Mesodermal cell (in vitro differentiated cells): ENCODE measurements at regions not wholly inside any gene's neighbourhood (a gene's known extent, or its start where the extent isn't known, plus 50 kb on each side); places are given as distances from the start of the nearest gene placed in this dataset.
A peak's percentile ranks its signal among the peaks of the same experiment; 100 is the strongest.

ENCODE experiments used
- H3K27ac ChIP-seq: 2 replicates; pipeline ENCODE4 v1.7.0; 2013; ENCODE audit warnings: mild to moderate bottlenecking, low read depth, low read length, moderate library complexity; ENCODE audit not compliant: severe bottlenecking
- H3K36me3 ChIP-seq: 2 replicates; pipeline ENCODE4 v1.7.1; 2013; ENCODE audit warnings: mild to moderate bottlenecking, low read length, moderate library complexity; ENCODE audit not compliant: control insufficient read depth, insufficient read depth
- H3K4me1 ChIP-seq: one replicate; pipeline ENCODE4 v1.7.1; 2013; ENCODE audit warnings: mild to moderate bottlenecking, low read length; ENCODE audit not compliant: insufficient read depth, control insufficient read depth, poor library complexity, severe bottlenecking
- H3K4me3 ChIP-seq: 2 replicates; pipeline ENCODE4 v1.7.0; 2013; ENCODE audit warnings: low read length, control low read depth, mild to moderate bottlenecking; ENCODE audit not compliant: insufficient read depth, poor library complexity, severe bottlenecking; ENCODE audit errors: extremely low read depth
- H3K9me3 ChIP-seq: 2 replicates; pipeline ENCODE4 v1.7.1; 2013; ENCODE audit warnings: mild to moderate bottlenecking, low read length, moderate library complexity; ENCODE audit not compliant: control insufficient read depth
- WGBS, 2 experiments: methylation state at CpG; one replicate each; pipeline ENCODE4 v1.1.5; 2013; ENCODE audit warnings: missing lambda C conversion rate in 2 of 2; ENCODE audit not compliant: insufficient coverage in 2 of 2; 5-methylcytosine and 5-hydroxymethylcytosine counted together

- peaks cover 6% of the 10 kb centered on the region for H3K4me1 ChIP-seq
- 89 to 90% methylated on average over 3 to 4 of the region's 4 CpGs for WGBS, 2 experiments
Observed at GRCh38 chr15:60093273-60094067, 89.4 kb downstream of the FOXB1 start.

GRCh38 chr15:60095711-60096110 is 91.6 kb downstream of the FOXB1 start:
- 79 to 95% methylated on average over 2 of the region's 2 CpGs for WGBS, 2 experiments

More at GRCh38 chr15:60093273-60094067, 89.4 kb downstream of the FOXB1 start:
- H3K27ac ChIP-seq: no peak overlapping the region
- H3K36me3 ChIP-seq: no peaks in the 10 kb centered on the region
- H3K9me3 ChIP-seq: peaks cover 6% of the 10 kb centered on the region
- H3K4me3 ChIP-seq: no peak overlapping the region

GRCh38 chr15:60096157-60096556 is 92.0 kb downstream of the FOXB1 start:
- WGBS, 2 experiments: 82 to 95% methylated on average over 2 of the region's 4 CpGs
- peaks cover 6% of the 10 kb centered on the region for H3K9me3 ChIP-seq

More at GRCh38 chr15:60095711-60096110, 91.6 kb downstream of the FOXB1 start:
- Histone ChIP-seq H3K9me3 (peaks cover 6% of the 10 kb centered on the region), H3K4me1 (peaks cover 6% of the 10 kb centered on the region), H3K27ac (peak overlapping the region; percentile 69), H3K4me3 (no peak overlapping the region), H3K36me3 (no peaks in the 10 kb centered on the region)

GRCh38 chr15:60101416-60101815 is 97.3 kb downstream of the FOXB1 start:
- WGBS, 2 experiments: 94 to 100% methylated on average over 4 of the region's 4 CpGs
- no peak overlapping the region for H3K4me3 ChIP-seq
- H3K36me3 ChIP-seq: no peaks in the 10 kb centered on the region
- no peaks in the 10 kb centered on the region for H3K4me1 ChIP-seq
- H3K9me3 ChIP-seq: peaks cover 6% of the 10 kb centered on the region
- no peak overlapping the region for H3K27ac ChIP-seq

More at GRCh38 chr15:60096157-60096556, 92.0 kb downstream of the FOXB1 start:
- H3K4me3 ChIP-seq: no peak overlapping the region
- peaks cover 6% of the 10 kb centered on the region for H3K4me1 ChIP-seq
- peak overlapping the region; percentile 69 for H3K27ac ChIP-seq
- no peaks in the 10 kb centered on the region for H3K36me3 ChIP-seq

- Histone ChIP-seq H3K9me3 (no peaks in the 10 kb centered on the region), H3K4me3 (no peak overlapping the region), H3K36me3 (no peaks in the 10 kb centered on the region), H3K27ac (no peak overlapping the region), H3K4me1 (no peaks in the 10 kb centered on the region)
Observed at GRCh38 chr15:60102748-60103147, 98.6 kb downstream of the FOXB1 start.

GRCh38 chr15:60110909-60111308 is 106.8 kb downstream of the FOXB1 start:
- WGBS, 2 experiments: no CpG with 5 or more reads among the region's 5 CpGs
- Histone ChIP-seq H3K36me3 (no peaks in the 10 kb centered on the region), H3K27ac (no peak overlapping the region), H3K9me3 (no peaks in the 10 kb centered on the region), H3K4me3 (no peak overlapping the region), H3K4me1 (peaks cover 4% of the 10 kb centered on the region)

- Histone ChIP-seq H3K4me1 (peaks cover 4% of the 10 kb centered on the region), H3K9me3 (no peaks in the 10 kb centered on the region), H3K36me3 (no peaks in the 10 kb centered on the region), H3K27ac (peak overlapping the region; percentile 55), H3K4me3 (no peak overlapping the region)
- WGBS, 2 experiments: 72 to 87% methylated on average over 5 to 7 of the region's 9 CpGs
Observed at GRCh38 chr15:60115579-60116380, 111.7 kb downstream of the FOXB1 start.

GRCh38 chr15:60116456-60117089 is 112.5 kb downstream of the FOXB1 start:
- WGBS, 2 experiments: 100% methylated on average over 1 of the region's 3 CpGs; no CpG with 5 or more reads in 1 of the 2 experiments
- Histone ChIP-seq H3K27ac (peak overlapping the region; percentile 55), H3K4me3 (no peak overlapping the region), H3K4me1 (peaks cover 4% of the 10 kb centered on the region), H3K36me3 (no peaks in the 10 kb centered on the region), H3K9me3 (no peaks in the 10 kb centered on the region)

- 4 to 10% methylated on average over 3 to 5 of the region's 8 CpGs for WGBS, 2 experiments
- Histone ChIP-seq H3K4me1 (peaks cover 4% of the 10 kb centered on the region), H3K4me3 (no peak overlapping the region), H3K36me3 (no peaks in the 10 kb centered on the region), H3K9me3 (no peaks in the 10 kb centered on the region), H3K27ac (no peak overlapping the region)
Observed at GRCh38 chr15:60118146-60118545, 114.0 kb downstream of the FOXB1 start.

GRCh38 chr15:60118626-60119025 is 114.5 kb downstream of the FOXB1 start:
- Histone ChIP-seq H3K9me3 (no peaks in the 10 kb centered on the region), H3K36me3 (no peaks in the 10 kb centered on the region), H3K4me1 (peaks cover 4% of the 10 kb centered on the region), H3K27ac (no peak overlapping the region), H3K4me3 (no peak overlapping the region)
- WGBS, 2 experiments: 4 to 6% methylated on average over 3 of the region's 3 CpGs
